BLaER1 treated with 17β-estradiol and CSF1 and Interleukin-3, amounts not matched to agents 10 nM and 100 nM (cell line): ENCODE measurements at regions not wholly inside any gene's neighbourhood (a gene's known extent, or its start where the extent isn't known, plus 50 kb on each side); places are given as distances from the start of the nearest gene placed in this dataset.

Source experiments
- H3K27ac ChIP-seq, 11 experiments: shearing (Covaris generic); formaldehyde crosslinking; 2 replicates each; pipeline ENCODE4 v1.8.1; 2022
- H3K27me3 ChIP-seq, 11 experiments: shearing (Covaris generic); formaldehyde crosslinking; 2 replicates each; pipeline ENCODE4 v1.8.1; 2022
- H3K36me3 ChIP-seq, 11 experiments: shearing (Covaris generic); formaldehyde crosslinking; 2 replicates each; pipeline ENCODE4 v1.8.1; 2022
- H3K4me1 ChIP-seq, 10 experiments: shearing (Covaris generic); formaldehyde crosslinking; 2 replicates each; pipeline ENCODE4 v1.8.1; 2022
- H3K4me2 ChIP-seq, 11 experiments: shearing (Covaris generic); formaldehyde crosslinking; 2 replicates each; pipeline ENCODE4 v1.8.1; 2022
- H3K4me3 ChIP-seq, 10 experiments: shearing (Covaris generic); formaldehyde crosslinking; 2 replicates each; pipeline ENCODE4 v1.8.1; 2022
- H3K9ac ChIP-seq, 11 experiments: shearing (Covaris generic); formaldehyde crosslinking; 2 replicates each; pipeline ENCODE4 v1.8.1; 2022
- H3K9me3 ChIP-seq, 11 experiments: shearing (Covaris generic); formaldehyde crosslinking; replicated peaks in 1 of 11; 2 replicates each; pipeline ENCODE4 v1.8.1; 2022
- H4K20me1 ChIP-seq, 11 experiments: shearing (Covaris generic); formaldehyde crosslinking; 2 replicates each; pipeline ENCODE4 v1.8.1; 2022
- Cebpa-rat ChIP-seq, 11 experiments: shearing (Covaris generic); IDR thresholded peaks; 2 replicates each; pipeline ENCODE4 v1.8.1; 2022

GRCh38 chr11:134521452-134522289 lies 109.6 kb upstream of the B3GAT1 start:
- H3K27me3 ChIP-seq, result peaks cover 0 to 3% (median 0%) of the 10 kb centered on the region in 11 experiments; a peak in 1 of 22 replicates
- H4K20me1 ChIP-seq, result peaks cover 0 to 33% (median 0%) of the 10 kb centered on the region in 11 experiments; a peak in 4 of 22 replicates
- peak overlapping the region in 10 of 11 experiments; percentile 11 to 83 (median 76); a peak in 18 of 22 replicates for H3K4me2 ChIP-seq
- no peak overlapping the region for H3K9ac ChIP-seq
- H3K36me3 ChIP-seq, result no peaks in the 10 kb centered on the region
- TF ChIP-seq Cebpa-rat (IDR thresholded peaks at IDR 0.05), result no peak
- H3K9me3 ChIP-seq, result no peaks in the 10 kb centered on the region
- H3K4me3 ChIP-seq, result no peak overlapping the region
- peaks cover 13 to 62% (median 47%) of the 10 kb centered on the region in 10 experiments; a peak in 19 of 20 replicates for H3K4me1 ChIP-seq
- H3K27ac ChIP-seq, result no peak overlapping the region

GRCh38 chr11:134521001-134521400 lies 109.0 kb upstream of the B3GAT1 start:
- H3K27ac ChIP-seq, result no peak overlapping the region
- peaks cover 0 to 39% (median 0%) of the 10 kb centered on the region in 11 experiments; a peak in 4 of 22 replicates for H4K20me1 ChIP-seq
- H3K4me3 ChIP-seq, result no peak overlapping the region
- H3K4me1 ChIP-seq, result peaks cover 13 to 69% (median 54%) of the 10 kb centered on the region in 10 experiments; a peak in 19 of 20 replicates
- no peaks in the 10 kb centered on the region for H3K9me3 ChIP-seq
- H3K27me3 ChIP-seq, result peaks cover 0 to 3% (median 0%) of the 10 kb centered on the region in 11 experiments; a peak in 1 of 22 replicates
- no peak for TF ChIP-seq Cebpa-rat (IDR thresholded peaks at IDR 0.05)
- peak overlapping the region in 8 of 11 experiments; percentile 70 to 83 (median 78); a peak in 16 of 22 replicates for H3K4me2 ChIP-seq
- no peak overlapping the region for H3K9ac ChIP-seq
- H3K36me3 ChIP-seq, result no peaks in the 10 kb centered on the region

GRCh38 chr11:134519788-134520187 lies 107.7 kb upstream of the B3GAT1 start:
- H4K20me1 ChIP-seq, result peaks cover 0 to 51% (median 0%) of the 10 kb centered on the region in 11 experiments; a peak in 4 of 22 replicates
- peaks cover 0 to 3% (median 0%) of the 10 kb centered on the region in 11 experiments; a peak in 1 of 22 replicates for H3K27me3 ChIP-seq
- no peaks in the 10 kb centered on the region for H3K36me3 ChIP-seq
- H3K9ac ChIP-seq, result peak overlapping the region in 2 of 11 experiments; percentile 6 to 33; a peak in 4 of 22 replicates
- peaks cover 13 to 71% (median 54%) of the 10 kb centered on the region in 10 experiments; a peak in 19 of 20 replicates for H3K4me1 ChIP-seq
- peak overlapping the region in 2 of 11 experiments; percentile 19 to 58; a peak in 3 of 22 replicates for H3K27ac ChIP-seq
- H3K4me2 ChIP-seq, result peak overlapping the region; percentile 4 to 83 (median 72); a peak in 20 of 22 replicates
- H3K9me3 ChIP-seq, result no peaks in the 10 kb centered on the region
- H3K4me3 ChIP-seq, result no peak overlapping the region
- TF ChIP-seq Cebpa-rat (IDR thresholded peaks at IDR 0.05), result no peak

- peak overlapping the region in 10 of 11 experiments; percentile 4 to 83 (median 74); a peak in 20 of 22 replicates for H3K4me2 ChIP-seq
- H3K4me1 ChIP-seq, result peaks cover 13 to 71% (median 54%) of the 10 kb centered on the region in 10 experiments; a peak in 19 of 20 replicates
- peaks cover 0 to 56% (median 0%) of the 10 kb centered on the region in 11 experiments; a peak in 4 of 22 replicates for H4K20me1 ChIP-seq
- no peak for TF ChIP-seq Cebpa-rat (IDR thresholded peaks at IDR 0.05)
- no peaks in the 10 kb centered on the region for H3K36me3 ChIP-seq
- no peaks in the 10 kb centered on the region for H3K9me3 ChIP-seq
- no peak overlapping the region for H3K4me3 ChIP-seq
- no peak overlapping the region for H3K27ac ChIP-seq
- peak overlapping the region in 2 of 11 experiments; percentile 6 to 33; a peak in 1 of 22 replicates for H3K9ac ChIP-seq
- peaks cover 0 to 3% (median 0%) of the 10 kb centered on the region in 11 experiments; a peak in 1 of 22 replicates for H3K27me3 ChIP-seq
Observed at GRCh38 chr11:134519390-134519750, 107.3 kb upstream of the B3GAT1 start.

GRCh38 chr11:134518616-134519389 lies 106.8 kb upstream of the B3GAT1 start:
- peaks cover 0 to 3% (median 0%) of the 10 kb centered on the region in 11 experiments; a peak in 1 of 22 replicates for H3K27me3 ChIP-seq
- H3K4me1 ChIP-seq, result peaks cover 13 to 71% (median 54%) of the 10 kb centered on the region in 10 experiments; a peak in 19 of 20 replicates
- peaks cover 0 to 57% (median 0%) of the 10 kb centered on the region in 11 experiments; a peak in 4 of 22 replicates for H4K20me1 ChIP-seq
- H3K4me3 ChIP-seq, result no peak overlapping the region
- no peak overlapping the region for H3K27ac ChIP-seq
- H3K9ac ChIP-seq, result no peak overlapping the region
- peak overlapping the region in 10 of 11 experiments; percentile 4 to 83 (median 74); a peak in 20 of 22 replicates for H3K4me2 ChIP-seq
- TF ChIP-seq Cebpa-rat (IDR thresholded peaks at IDR 0.05), result no peak
- H3K9me3 ChIP-seq, result no peaks in the 10 kb centered on the region
- H3K36me3 ChIP-seq, result no peaks in the 10 kb centered on the region

GRCh38 chr11:134517621-134518293 lies 105.7 kb upstream of the B3GAT1 start:
- peak overlapping the region in 3 of 11 experiments; percentile 7 to 30 (median 23); a peak in 2 of 22 replicates for H3K4me2 ChIP-seq
- no peak for TF ChIP-seq Cebpa-rat (IDR thresholded peaks at IDR 0.05)
- H4K20me1 ChIP-seq, result peaks cover 0 to 55% (median 0%) of the 10 kb centered on the region in 11 experiments; a peak in 4 of 22 replicates

GRCh38 chr11:134517115-134517514 lies 105.1 kb upstream of the B3GAT1 start:
- Histone ChIP-seq H3K9me3 (no peaks in the 10 kb centered on the region), H3K27me3 (no peaks in the 10 kb centered on the region), H4K20me1 (peaks cover 0 to 55% (median 0%) of the 10 kb centered on the region in 11 experiments; a peak in 4 of 22 replicates), H3K9ac (no peak overlapping the region), H3K4me2 (peak overlapping the region in 7 of 11 experiments; percentile 30 to 73 (median 56); a peak in 9 of 22 replicates), H3K27ac (no peak overlapping the region), H3K4me3 (no peak overlapping the region), H3K4me1 (peaks cover 13 to 59% (median 42%) of the 10 kb centered on the region in 10 experiments; a peak in 19 of 20 replicates), H3K36me3 (no peaks in the 10 kb centered on the region)
- peak in 5 of 11 experiments; percentile 28 to 55 (median 39); a peak in 3 of 22 replicates for TF ChIP-seq Cebpa-rat (IDR thresholded peaks at IDR 0.05)

More at GRCh38 chr11:134517621-134518293, 105.7 kb upstream of the B3GAT1 start:
- peaks cover 13 to 66% (median 48%) of the 10 kb centered on the region in 10 experiments; a peak in 19 of 20 replicates for H3K4me1 ChIP-seq
- H3K9me3 ChIP-seq, result no peaks in the 10 kb centered on the region
- no peak overlapping the region for H3K4me3 ChIP-seq
- no peak overlapping the region for H3K27ac ChIP-seq
- peaks cover 0 to 3% (median 0%) of the 10 kb centered on the region in 11 experiments; a peak in 1 of 22 replicates for H3K27me3 ChIP-seq
- H3K9ac ChIP-seq, result no peak overlapping the region
- no peaks in the 10 kb centered on the region for H3K36me3 ChIP-seq

GRCh38 chr11:134516529-134516928 lies 104.5 kb upstream of the B3GAT1 start:
- no peak for TF ChIP-seq Cebpa-rat (IDR thresholded peaks at IDR 0.05)
- no peak overlapping the region for H3K4me3 ChIP-seq
- peaks cover 13 to 53% (median 36%) of the 10 kb centered on the region in 10 experiments; a peak in 19 of 20 replicates for H3K4me1 ChIP-seq
- no peaks in the 10 kb centered on the region for H3K27me3 ChIP-seq
- no peaks in the 10 kb centered on the region for H3K36me3 ChIP-seq
- H3K27ac ChIP-seq, result no peak overlapping the region
- H3K9ac ChIP-seq, result no peak overlapping the region
- H4K20me1 ChIP-seq, result peaks cover 0 to 52% (median 0%) of the 10 kb centered on the region in 11 experiments; a peak in 4 of 22 replicates
- H3K9me3 ChIP-seq, result no peaks in the 10 kb centered on the region
- H3K4me2 ChIP-seq, result peak overlapping the region in 8 of 11 experiments; percentile 30 to 73 (median 56); a peak in 15 of 22 replicates
